ENCODE measurements at regions not wholly inside any gene's neighbourhood (a gene's known extent, or its start where the extent isn't known, plus 50 kb on each side); places are given as distances from the start of the nearest gene placed in this dataset.

DNA sequence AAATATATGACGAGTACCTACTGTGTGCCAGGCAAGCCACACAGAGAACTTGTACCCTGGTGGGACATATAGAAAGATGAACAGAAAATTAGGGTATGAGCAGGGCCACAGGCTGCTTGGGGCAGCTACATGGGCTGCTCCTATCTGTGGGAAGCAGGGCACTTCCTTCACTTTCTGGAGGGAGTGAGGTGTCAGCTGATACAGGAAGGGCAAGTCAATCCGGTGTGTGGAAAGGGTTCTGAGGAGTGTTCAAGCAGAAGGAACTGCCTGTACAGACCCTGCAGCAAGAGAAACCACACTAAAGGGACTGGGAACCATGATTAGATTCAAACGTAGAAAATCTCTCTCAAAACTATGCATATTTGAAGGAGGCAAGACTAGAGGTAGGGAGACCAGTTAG is 58.6 kb upstream of the BCL11A start:
- H3K4me3 ChIP-seq (ENCODE audit: low read depth in 2 of 2, low read length in 2 of 2), result no peak overlapping the region
- no peaks in the 10 kb centered on the region for H3K9me3 ChIP-seq (ENCODE audit: control insufficient read depth, insufficient read depth, low read depth, low read length)
- in situ Hi-C loops (cut with HindIII; ENCODE audit: low pct_unique_long_range_greater_than_20kb, low sequenced_read_pairs), result no loop called here
- H3K27me3 ChIP-seq (ENCODE audit: control insufficient read depth, insufficient read depth, low read length), result peaks cover 10% of the 10 kb centered on the region
- H3K36me3 ChIP-seq (ENCODE audit: control insufficient read depth, insufficient read depth, low read length), result no peaks in the 10 kb centered on the region
- H3K27ac ChIP-seq (ENCODE audit: low read length), result no peak overlapping the region
- intact Hi-C loops (cut with micrococcal nuclease; ENCODE audit: unreplicated experiment), result no loop called here
- DNase-seq (ENCODE audit: low read depth, low spot score) (no peak), ATAC-seq (no peak)
- H3K4me1 ChIP-seq (ENCODE audit: control insufficient read depth, insufficient read depth, low read length), result no peaks in the 10 kb centered on the region
- ChIA-PET CTCF (no interaction called here), POLR2A (no interaction called here)
- BruUV-seq (replicated peaks), result no TSS peak
- TF ChIP-seq, protein P1, sequence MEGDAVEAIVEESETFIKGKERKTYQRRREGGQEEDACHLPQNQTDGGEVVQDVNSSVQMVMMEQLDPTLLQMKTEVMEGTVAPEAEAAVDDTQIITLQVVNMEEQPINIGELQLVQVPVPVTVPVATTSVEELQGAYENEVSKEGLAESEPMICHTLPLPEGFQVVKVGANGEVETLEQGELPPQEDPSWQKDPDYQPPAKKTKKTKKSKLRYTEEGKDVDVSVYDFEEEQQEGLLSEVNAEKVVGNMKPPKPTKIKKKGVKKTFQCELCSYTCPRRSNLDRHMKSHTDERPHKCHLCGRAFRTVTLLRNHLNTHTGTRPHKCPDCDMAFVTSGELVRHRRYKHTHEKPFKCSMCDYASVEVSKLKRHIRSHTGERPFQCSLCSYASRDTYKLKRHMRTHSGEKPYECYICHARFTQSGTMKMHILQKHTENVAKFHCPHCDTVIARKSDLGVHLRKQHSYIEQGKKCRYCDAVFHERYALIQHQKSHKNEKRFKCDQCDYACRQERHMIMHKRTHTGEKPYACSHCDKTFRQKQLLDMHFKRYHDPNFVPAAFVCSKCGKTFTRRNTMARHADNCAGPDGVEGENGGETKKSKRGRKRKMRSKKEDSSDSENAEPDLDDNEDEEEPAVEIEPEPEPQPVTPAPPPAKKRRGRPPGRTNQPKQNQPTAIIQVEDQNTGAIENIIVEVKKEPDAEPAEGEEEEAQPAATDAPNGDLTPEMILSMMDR (IDR thresholded peaks at IDR 0.05), result no peak
- TF ChIP-seq TCF7L2 (IDR thresholded peaks at IDR 0.05; ENCODE audit: low read depth, low read length), result no peak
- TF ChIP-seq SIN3A (IDR thresholded peaks at IDR 0.05; ENCODE audit: borderline replicate concordance, insufficient read depth, low read depth, low read length), result no peak
- TF ChIP-seq, protein P2, sequence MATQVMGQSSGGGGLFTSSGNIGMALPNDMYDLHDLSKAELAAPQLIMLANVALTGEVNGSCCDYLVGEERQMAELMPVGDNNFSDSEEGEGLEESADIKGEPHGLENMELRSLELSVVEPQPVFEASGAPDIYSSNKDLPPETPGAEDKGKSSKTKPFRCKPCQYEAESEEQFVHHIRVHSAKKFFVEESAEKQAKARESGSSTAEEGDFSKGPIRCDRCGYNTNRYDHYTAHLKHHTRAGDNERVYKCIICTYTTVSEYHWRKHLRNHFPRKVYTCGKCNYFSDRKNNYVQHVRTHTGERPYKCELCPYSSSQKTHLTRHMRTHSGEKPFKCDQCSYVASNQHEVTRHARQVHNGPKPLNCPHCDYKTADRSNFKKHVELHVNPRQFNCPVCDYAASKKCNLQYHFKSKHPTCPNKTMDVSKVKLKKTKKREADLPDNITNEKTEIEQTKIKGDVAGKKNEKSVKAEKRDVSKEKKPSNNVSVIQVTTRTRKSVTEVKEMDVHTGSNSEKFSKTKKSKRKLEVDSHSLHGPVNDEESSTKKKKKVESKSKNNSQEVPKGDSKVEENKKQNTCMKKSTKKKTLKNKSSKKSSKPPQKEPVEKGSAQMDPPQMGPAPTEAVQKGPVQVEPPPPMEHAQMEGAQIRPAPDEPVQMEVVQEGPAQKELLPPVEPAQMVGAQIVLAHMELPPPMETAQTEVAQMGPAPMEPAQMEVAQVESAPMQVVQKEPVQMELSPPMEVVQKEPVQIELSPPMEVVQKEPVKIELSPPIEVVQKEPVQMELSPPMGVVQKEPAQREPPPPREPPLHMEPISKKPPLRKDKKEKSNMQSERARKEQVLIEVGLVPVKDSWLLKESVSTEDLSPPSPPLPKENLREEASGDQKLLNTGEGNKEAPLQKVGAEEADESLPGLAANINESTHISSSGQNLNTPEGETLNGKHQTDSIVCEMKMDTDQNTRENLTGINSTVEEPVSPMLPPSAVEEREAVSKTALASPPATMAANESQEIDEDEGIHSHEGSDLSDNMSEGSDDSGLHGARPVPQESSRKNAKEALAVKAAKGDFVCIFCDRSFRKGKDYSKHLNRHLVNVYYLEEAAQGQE (IDR thresholded peaks at IDR 0.05; ENCODE audit: insufficient read depth in 1 of 2, low read depth in 2 of 2, low read length in 1 of 2), result no peak
- no peak for TF ChIP-seq POLR2AphosphoS5 (IDR thresholded peaks at IDR 0.05; ENCODE audit: low read depth, low read length)

DNA sequence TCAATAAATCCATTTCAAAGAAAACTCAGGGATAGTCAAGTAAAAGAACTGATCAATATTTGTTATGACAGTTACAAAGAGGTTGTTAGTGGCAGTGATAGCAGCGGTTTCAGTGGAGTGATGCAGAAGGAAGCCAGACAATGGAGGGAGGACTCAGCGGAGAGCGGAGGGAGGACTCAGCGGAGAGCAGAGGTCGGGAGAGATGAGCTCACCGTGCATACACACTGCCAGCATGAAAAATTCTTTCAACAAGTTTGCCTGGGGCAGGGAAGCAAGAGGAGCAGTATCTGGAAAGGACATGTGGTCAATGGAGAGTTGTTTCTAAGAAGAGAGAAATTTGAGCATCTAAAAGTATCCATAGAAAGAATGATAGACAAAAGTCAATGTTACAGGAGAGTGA is 60.9 kb upstream of the BCL11A start:
- no peak overlapping the region for H3K27ac ChIP-seq (ENCODE audit: low read length)
- no peaks in the 10 kb centered on the region for H3K4me1 ChIP-seq (ENCODE audit: control insufficient read depth, insufficient read depth, low read length)
- no peak overlapping the region for H3K4me3 ChIP-seq (ENCODE audit: low read depth in 2 of 2, low read length in 2 of 2)
- intact Hi-C loops (cut with micrococcal nuclease; ENCODE audit: unreplicated experiment), result no loop called here
- no peaks in the 10 kb centered on the region for H3K36me3 ChIP-seq (ENCODE audit: control insufficient read depth, insufficient read depth, low read length)
- BruUV-seq (replicated peaks), result no TSS peak
- ATAC-seq (no peak), DNase-seq (ENCODE audit: low read depth, low spot score) (no peak)
- no peaks in the 10 kb centered on the region for H3K9me3 ChIP-seq (ENCODE audit: control insufficient read depth, insufficient read depth, low read depth, low read length)
- ChIA-PET POLR2A (no interaction called here), CTCF (no interaction called here)
- in situ Hi-C loops (cut with HindIII; ENCODE audit: low pct_unique_long_range_greater_than_20kb, low sequenced_read_pairs), result no loop called here
- H3K27me3 ChIP-seq (ENCODE audit: control insufficient read depth, insufficient read depth, low read length), result peaks cover 4% of the 10 kb centered on the region
- TF ChIP-seq, protein P1 (IDR thresholded peaks at IDR 0.05), result no peak
- TF ChIP-seq, protein P2 (IDR thresholded peaks at IDR 0.05; ENCODE audit: insufficient read depth in 1 of 2, low read depth in 2 of 2, low read length in 1 of 2), result no peak
- TF ChIP-seq SIN3A (IDR thresholded peaks at IDR 0.05; ENCODE audit: borderline replicate concordance, insufficient read depth, low read depth, low read length) (no peak), TCF7L2 (IDR thresholded peaks at IDR 0.05; ENCODE audit: low read depth, low read length) (no peak), POLR2AphosphoS5 (IDR thresholded peaks at IDR 0.05; ENCODE audit: low read depth, low read length) (no peak)
